SKM-1 treated with dmso at 0.1 percent for 144 hours (cell line): ENCODE measurements at regions not wholly inside any gene's neighbourhood (a gene's known extent, or its start where the extent isn't known, plus 50 kb on each side); places are given as distances from the start of the nearest gene placed in this dataset.
A peak's percentile ranks its signal among the peaks of the same experiment; 100 is the strongest.
"Not testable (repeated sequence)": the region's sequence is repeated elsewhere in the genome, so short reads cannot be mapped to it uniquely, and the experiment has no call there.

ENCODE experiments used
- DNase-seq: peaks from one replicate; lab custom pipeline; 2025; ENCODE audit not compliant: unreplicated experiment; lab: John Stamatoyannopoulos, UW

GRCh38 chr15:66993874-66994696 is 71.3 kb upstream of the SMAD3 start:
- DNase-seq, result no peak

- DNase-seq, result no peak
Observed at GRCh38 chr15:66994927-66995656, 70.3 kb upstream of the SMAD3 start.

- no peak for DNase-seq
Observed at GRCh38 chr15:66996094-66996493, 69.3 kb upstream of the SMAD3 start.

GRCh38 chr15:66997212-66997611 is 68.2 kb upstream of the SMAD3 start:
- DNase-seq, result no peak

- not testable (repeated sequence) for DNase-seq
Observed at GRCh38 chr15:66998234-66998633, 67.2 kb upstream of the SMAD3 start.

- no peak for DNase-seq
Observed at GRCh38 chr15:66999046-66999968, 66.1 kb upstream of the SMAD3 start.

GRCh38 chr15:67000896-67001295 is 64.5 kb upstream of the SMAD3 start:
- DNase-seq, result no peak

GRCh38 chr15:67002368-67002767 is 63.0 kb upstream of the SMAD3 start:
- DNase-seq, result no peak

GRCh38 chr15:67003586-67003985 is 61.8 kb upstream of the SMAD3 start:
- DNase-seq, result no peak

GRCh38 chr15:67004142-67004541 is 61.3 kb upstream of the SMAD3 start:
- DNase-seq, result no peak

GRCh38 chr15:67005294-67005996 is 60.0 kb upstream of the SMAD3 start:
- no peak for DNase-seq

- peak; percentile 38 for DNase-seq
Observed at GRCh38 chr15:67006083-67007065, 59.0 kb upstream of the SMAD3 start.

GRCh38 chr15:67009576-67010569 is 55.5 kb upstream of the SMAD3 start:
- DNase-seq, result no peak

- DNase-seq, result no peak
Observed at GRCh38 chr15:67010898-67011616, 54.3 kb upstream of the SMAD3 start.

GRCh38 chr15:67011617-67012005 is 53.8 kb upstream of the SMAD3 start:
- no peak for DNase-seq

GRCh38 chr15:67013696-67014095 is 51.7 kb upstream of the SMAD3 start:
- no peak for DNase-seq
